ENCODE measurements at regions not wholly inside any gene's neighbourhood (a gene's known extent, or its start where the extent isn't known, plus 50 kb on each side); places are given as distances from the start of the nearest gene placed in this dataset.

DNA sequence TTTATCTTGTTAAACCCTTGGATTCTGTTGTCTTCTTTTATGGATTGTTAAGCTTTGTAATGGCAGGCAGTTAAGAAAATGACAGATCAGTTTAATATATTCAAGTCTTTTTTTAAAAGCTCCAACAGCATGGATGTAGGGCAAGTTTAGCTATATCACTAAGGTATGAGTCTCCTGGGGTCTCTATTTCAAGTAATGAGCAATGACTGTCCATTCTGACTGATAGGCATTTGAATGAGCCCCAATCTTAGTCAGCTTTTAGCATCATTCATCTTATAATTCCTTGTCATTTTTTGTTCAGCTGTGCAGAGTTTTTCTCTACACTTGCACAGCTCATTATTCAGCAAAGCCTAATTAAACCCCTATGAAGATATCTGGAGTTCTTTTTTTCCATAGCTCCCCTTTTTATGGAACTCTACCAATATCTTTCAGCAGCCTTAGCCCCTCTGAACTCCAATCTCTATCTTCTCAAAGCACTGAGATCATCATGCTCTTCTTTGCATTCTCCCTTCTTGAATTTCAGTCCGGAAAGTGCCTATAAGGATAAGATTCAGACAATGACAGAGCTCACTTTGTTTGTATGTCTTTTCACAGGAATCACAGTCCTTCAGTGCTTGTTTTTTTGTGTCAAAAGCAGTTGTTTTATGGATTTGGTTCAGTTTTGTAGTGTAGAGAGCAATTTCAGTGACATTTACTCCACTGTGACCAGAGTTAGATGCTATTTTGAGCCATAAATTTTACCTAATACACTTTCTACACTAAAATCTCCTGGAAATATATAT, 97.2 kb upstream of the DOK5 start:
- Histone ChIP-seq H3K9me3 (ENCODE audit: low read length) (no peaks in the 10 kb centered on the region), H3K27ac (ENCODE audit: low read length) (peak overlapping the region; percentile 64), H3K36me3 (ENCODE audit: insufficient read depth, low read length) (no peaks in the 10 kb centered on the region), H3K9me2 (ENCODE audit: insufficient read depth, low read length) (no peaks in the 10 kb centered on the region), H2AFZ (ENCODE audit: low read depth, low read length) (no peak overlapping the region), H3K4me3 (ENCODE audit: low read length) (peak overlapping the region; percentile 21), H4K20me1 (ENCODE audit: insufficient read depth) (no peaks in the 10 kb centered on the region), H3K27me3 (ENCODE audit: insufficient read depth, low read depth, low read length) (no peaks in the 10 kb centered on the region), H3K9ac (ENCODE audit: low read length) (no peak overlapping the region), H3K4me2 (ENCODE audit: low read length) (peak overlapping the region; percentile 40), H3K79me2 (replicated peaks; ENCODE audit: insufficient read depth, low read length) (no peaks in the 10 kb centered on the region), H3F3A (ENCODE audit: insufficient read depth, low read length, poor library complexity, severe bottlenecking) (no peaks in the 10 kb centered on the region)
- no peak for TF ChIP-seq TAF1 (IDR thresholded peaks at IDR 0.05; ENCODE audit: low read depth)
- TF ChIP-seq POLR2AphosphoS5 (IDR thresholded peaks at IDR 0.05): peak; percentile 47
- TF ChIP-seq EP300 (conservative IDR thresholded peaks at IDR 0.05; ENCODE audit: poor library complexity, severe bottlenecking): peak; percentile 86
- TF ChIP-seq EZH2 (IDR thresholded peaks at IDR 0.05; ENCODE audit: borderline replicate concordance, insufficient read depth, low read length, poor library complexity, severe bottlenecking): no peak
- TF ChIP-seq, protein P1, sequence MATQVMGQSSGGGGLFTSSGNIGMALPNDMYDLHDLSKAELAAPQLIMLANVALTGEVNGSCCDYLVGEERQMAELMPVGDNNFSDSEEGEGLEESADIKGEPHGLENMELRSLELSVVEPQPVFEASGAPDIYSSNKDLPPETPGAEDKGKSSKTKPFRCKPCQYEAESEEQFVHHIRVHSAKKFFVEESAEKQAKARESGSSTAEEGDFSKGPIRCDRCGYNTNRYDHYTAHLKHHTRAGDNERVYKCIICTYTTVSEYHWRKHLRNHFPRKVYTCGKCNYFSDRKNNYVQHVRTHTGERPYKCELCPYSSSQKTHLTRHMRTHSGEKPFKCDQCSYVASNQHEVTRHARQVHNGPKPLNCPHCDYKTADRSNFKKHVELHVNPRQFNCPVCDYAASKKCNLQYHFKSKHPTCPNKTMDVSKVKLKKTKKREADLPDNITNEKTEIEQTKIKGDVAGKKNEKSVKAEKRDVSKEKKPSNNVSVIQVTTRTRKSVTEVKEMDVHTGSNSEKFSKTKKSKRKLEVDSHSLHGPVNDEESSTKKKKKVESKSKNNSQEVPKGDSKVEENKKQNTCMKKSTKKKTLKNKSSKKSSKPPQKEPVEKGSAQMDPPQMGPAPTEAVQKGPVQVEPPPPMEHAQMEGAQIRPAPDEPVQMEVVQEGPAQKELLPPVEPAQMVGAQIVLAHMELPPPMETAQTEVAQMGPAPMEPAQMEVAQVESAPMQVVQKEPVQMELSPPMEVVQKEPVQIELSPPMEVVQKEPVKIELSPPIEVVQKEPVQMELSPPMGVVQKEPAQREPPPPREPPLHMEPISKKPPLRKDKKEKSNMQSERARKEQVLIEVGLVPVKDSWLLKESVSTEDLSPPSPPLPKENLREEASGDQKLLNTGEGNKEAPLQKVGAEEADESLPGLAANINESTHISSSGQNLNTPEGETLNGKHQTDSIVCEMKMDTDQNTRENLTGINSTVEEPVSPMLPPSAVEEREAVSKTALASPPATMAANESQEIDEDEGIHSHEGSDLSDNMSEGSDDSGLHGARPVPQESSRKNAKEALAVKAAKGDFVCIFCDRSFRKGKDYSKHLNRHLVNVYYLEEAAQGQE (IDR thresholded peaks at IDR 0.05; ENCODE audit: borderline replicate concordance): peak; percentile 52
- TF ChIP-seq MXI1 (conservative IDR thresholded peaks at IDR 0.05; ENCODE audit: poor library complexity, severe bottlenecking): no peak

DNA sequence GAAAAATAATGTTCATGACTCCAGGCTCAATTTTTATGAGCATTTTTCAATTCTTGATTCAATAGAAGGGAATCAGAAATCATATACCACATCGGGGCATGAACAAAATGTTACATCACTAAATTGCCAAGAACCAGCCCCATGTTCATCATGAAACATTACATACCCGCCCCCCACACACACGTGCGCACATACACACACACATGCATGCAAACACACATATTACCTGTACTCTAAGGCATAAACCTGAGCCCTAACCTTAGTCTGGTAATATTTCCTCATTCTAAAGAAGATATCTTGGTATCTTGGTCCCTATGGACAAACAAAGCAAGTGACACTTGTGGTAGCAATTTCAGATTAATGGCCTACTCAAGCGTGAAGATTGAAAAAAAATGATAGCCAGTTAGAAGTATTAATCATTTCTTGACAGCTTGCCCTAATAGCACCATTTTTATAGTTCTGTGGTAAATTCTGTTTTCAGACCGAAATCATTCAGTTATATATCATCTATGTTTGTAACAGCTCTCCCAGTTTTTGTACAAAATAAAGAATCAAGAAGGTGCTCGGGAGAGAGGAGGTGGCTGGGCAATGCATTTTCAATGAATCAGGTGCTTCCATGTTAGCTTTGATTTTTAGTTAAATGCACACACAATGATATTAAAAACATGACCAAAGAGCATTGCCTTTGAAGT, 95.4 kb upstream of the DOK5 start:
- Histone ChIP-seq H3K36me3 (ENCODE audit: insufficient read depth, low read length) (no peaks in the 10 kb centered on the region), H3K9me2 (ENCODE audit: insufficient read depth, low read length) (no peaks in the 10 kb centered on the region), H3K27me3 (ENCODE audit: insufficient read depth, low read depth, low read length) (no peaks in the 10 kb centered on the region), H4K20me1 (ENCODE audit: insufficient read depth) (no peaks in the 10 kb centered on the region), H3K4me2 (ENCODE audit: low read length) (peak overlapping the region; percentile 12), H3F3A (ENCODE audit: insufficient read depth, low read length, poor library complexity, severe bottlenecking) (no peaks in the 10 kb centered on the region), H3K9me3 (ENCODE audit: low read length) (no peaks in the 10 kb centered on the region), H2AFZ (ENCODE audit: low read depth, low read length) (no peak overlapping the region), H3K4me3 (ENCODE audit: low read length) (peak overlapping the region; percentile 18), H3K79me2 (replicated peaks; ENCODE audit: insufficient read depth, low read length) (no peaks in the 10 kb centered on the region), H3K27ac (ENCODE audit: low read length) (no peak overlapping the region), H3K9ac (ENCODE audit: low read length) (no peak overlapping the region)
- TF ChIP-seq RAD21 (conservative IDR thresholded peaks at IDR 0.05): no peak

DNA sequence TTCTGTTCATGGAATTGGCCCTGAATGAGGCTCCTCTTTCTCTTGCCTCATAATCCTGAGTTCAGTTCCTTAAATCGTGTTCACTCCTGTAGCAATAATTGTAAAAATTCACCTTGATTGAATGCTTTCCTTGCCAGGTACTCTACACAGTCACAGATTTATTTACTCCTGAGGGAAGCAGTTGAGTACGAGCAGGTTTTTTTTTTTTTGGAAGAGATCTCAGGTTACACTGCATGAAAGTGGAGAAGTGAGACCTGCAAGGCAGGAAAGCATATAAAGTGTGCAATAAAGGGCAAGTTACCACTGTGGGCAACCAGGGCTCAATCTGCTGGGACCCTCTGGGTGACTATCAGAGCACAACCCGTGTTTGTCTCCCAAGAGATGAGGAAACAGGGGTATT, 93.0 kb upstream of the DOK5 start:
- H3K4me2 ChIP-seq (ENCODE audit: low read length): no peak overlapping the region
- H3K36me3 ChIP-seq (ENCODE audit: insufficient read depth, low read length): no peaks in the 10 kb centered on the region
- H3K9me3 ChIP-seq (ENCODE audit: low read length): no peaks in the 10 kb centered on the region
- H3F3A ChIP-seq (ENCODE audit: insufficient read depth, low read length, poor library complexity, severe bottlenecking): no peaks in the 10 kb centered on the region
- no peak overlapping the region for H3K27ac ChIP-seq (ENCODE audit: low read length)
- no peaks in the 10 kb centered on the region for H3K9me2 ChIP-seq (ENCODE audit: insufficient read depth, low read length)
- TF ChIP-seq, protein P1 (IDR thresholded peaks at IDR 0.05; ENCODE audit: borderline replicate concordance): no peak
- TF ChIP-seq TAF1 (IDR thresholded peaks at IDR 0.05; ENCODE audit: low read depth) (no peak), EZH2 (IDR thresholded peaks at IDR 0.05; ENCODE audit: borderline replicate concordance, insufficient read depth, low read length, poor library complexity, severe bottlenecking) (no peak), POLR2AphosphoS5 (IDR thresholded peaks at IDR 0.05) (no peak), EP300 (conservative IDR thresholded peaks at IDR 0.05; ENCODE audit: poor library complexity, severe bottlenecking) (no peak), SMC3 (conservative IDR thresholded peaks at IDR 0.05; ENCODE audit: poor library complexity) (no peak), MXI1 (conservative IDR thresholded peaks at IDR 0.05; ENCODE audit: poor library complexity, severe bottlenecking) (no peak)
- TF ChIP-seq, protein P2, sequence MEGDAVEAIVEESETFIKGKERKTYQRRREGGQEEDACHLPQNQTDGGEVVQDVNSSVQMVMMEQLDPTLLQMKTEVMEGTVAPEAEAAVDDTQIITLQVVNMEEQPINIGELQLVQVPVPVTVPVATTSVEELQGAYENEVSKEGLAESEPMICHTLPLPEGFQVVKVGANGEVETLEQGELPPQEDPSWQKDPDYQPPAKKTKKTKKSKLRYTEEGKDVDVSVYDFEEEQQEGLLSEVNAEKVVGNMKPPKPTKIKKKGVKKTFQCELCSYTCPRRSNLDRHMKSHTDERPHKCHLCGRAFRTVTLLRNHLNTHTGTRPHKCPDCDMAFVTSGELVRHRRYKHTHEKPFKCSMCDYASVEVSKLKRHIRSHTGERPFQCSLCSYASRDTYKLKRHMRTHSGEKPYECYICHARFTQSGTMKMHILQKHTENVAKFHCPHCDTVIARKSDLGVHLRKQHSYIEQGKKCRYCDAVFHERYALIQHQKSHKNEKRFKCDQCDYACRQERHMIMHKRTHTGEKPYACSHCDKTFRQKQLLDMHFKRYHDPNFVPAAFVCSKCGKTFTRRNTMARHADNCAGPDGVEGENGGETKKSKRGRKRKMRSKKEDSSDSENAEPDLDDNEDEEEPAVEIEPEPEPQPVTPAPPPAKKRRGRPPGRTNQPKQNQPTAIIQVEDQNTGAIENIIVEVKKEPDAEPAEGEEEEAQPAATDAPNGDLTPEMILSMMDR (IDR thresholded peaks at IDR 0.05; ENCODE audit: poor library complexity, severe bottlenecking): no peak
- no peak overlapping the region for H3K9ac ChIP-seq (ENCODE audit: low read length)
- no peak overlapping the region for H2AFZ ChIP-seq (ENCODE audit: low read depth, low read length)
- no peak overlapping the region for H3K4me3 ChIP-seq (ENCODE audit: low read length)
- no peaks in the 10 kb centered on the region for H3K27me3 ChIP-seq (ENCODE audit: insufficient read depth, low read depth, low read length)
- H4K20me1 ChIP-seq (ENCODE audit: insufficient read depth): no peaks in the 10 kb centered on the region
- no peaks in the 10 kb centered on the region for H3K79me2 ChIP-seq (replicated peaks; ENCODE audit: insufficient read depth, low read length)
